B cell (primary cell): ENCODE measurements at regions not wholly inside any gene's neighbourhood (a gene's known extent, or its start where the extent isn't known, plus 50 kb on each side); places are given as distances from the start of the nearest gene placed in this dataset.

ENCODE experiments used
- ATAC-seq: fragments of 200-7000 bp; cut with Tn5 transposase; one replicate; pipeline ENCODE4 v1.10.0; 2021; ENCODE audit warnings: low read depth, mild to moderate bottlenecking, moderate number of reproducible peaks, moderate library complexity
- CTCF ChIA-PET: fragments of 350-600 bp; sonication (Branson Sonifier 250); formaldehyde crosslinking; loops from one replicate; lab custom pipeline; 2021; ENCODE audit warnings: antibody characterized with exemption, inconsistent platforms; lab: Charles Lee
- POLR2A ChIA-PET: fragments of 350-600 bp; sonication (Branson Sonifier 250); formaldehyde crosslinking; loops from one replicate; lab custom pipeline; 2021; ENCODE audit warnings: antibody characterized with exemption; lab: Charles Lee
- DNase-seq: peaks from one replicate; pipeline ENCODE4 v3.0.0; 2013
- H2AFZ ChIP-seq: 2 replicates; pipeline ENCODE4 v1.6.1; 2012; ENCODE audit warnings: mild to moderate bottlenecking, low read depth, low read length; ENCODE audit not compliant: insufficient read depth, poor library complexity, severe bottlenecking
- H3K27ac ChIP-seq, 2 donors: 1 replicate in 1 of 2; 2 replicates in 1 of 2; pipeline ENCODE4 v1.5.1; 2012 to 2013; ENCODE audit warnings: low read length in 2 of 2, mild to moderate bottlenecking in 2 of 2, moderate library complexity in 1 of 2
- H3K27me3 ChIP-seq, 4 experiments: fragments of 200-600 bp in 1 of 4; sonication (generic) in 1 of 4; replicated peaks in 1 of 4; 1 replicate in 2 of 4; 2 replicates in 2 of 4; pipeline versions ENCODE4 v1.6.1 to v1.7.0; 2013 to 2016; ENCODE audit warnings: low read length in 3 of 4, mild to moderate bottlenecking in 2 of 4, mixed read lengths in 1 of 4, moderate library complexity in 1 of 4; ENCODE audit not compliant: insufficient read depth in 4 of 4, control insufficient read depth in 3 of 4; ENCODE audit errors: control extremely low read depth in 1 of 4
- H3K36me3 ChIP-seq, 2 experiments: replicated peaks in 1 of 2; 1 replicate in 1 of 2; 2 replicates in 1 of 2; pipeline versions ENCODE4 v1.6.1 to v1.7.1; 2013; ENCODE audit warnings: low read length in 1 of 2; ENCODE audit not compliant: insufficient read depth in 2 of 2, control insufficient read depth in 1 of 2; ENCODE audit errors: control extremely low read depth in 1 of 2, extremely low read depth in 1 of 2
- H3K4me1 ChIP-seq, 2 donors: fragments of 200-600 bp in 1 of 2; sonication (generic) in 1 of 2; 1 replicate in 1 of 2; 2 replicates in 1 of 2; pipeline versions ENCODE4 v1.5.1 to v1.6.1; 2013 to 2017; ENCODE audit warnings: low read length in 2 of 2; ENCODE audit not compliant: control insufficient read depth in 2 of 2, insufficient read depth in 2 of 2
- H3K4me2 ChIP-seq: replicated peaks from 2 replicates; pipeline ENCODE3; 2012; ENCODE audit warnings: mild to moderate bottlenecking, low read depth, low read length; ENCODE audit not compliant: poor library complexity, severe bottlenecking
- H3K4me3 ChIP-seq, 5 experiments: fragments of 200-600 bp in 1 of 5; sonication (generic) in 1 of 5; 1 replicate in 3 of 5; 2 replicates in 2 of 5; pipeline versions ENCODE4 v1.5.1 to v1.7.0; 2011 to 2016; ENCODE audit warnings: low read length in 4 of 5, mild to moderate bottlenecking in 4 of 5, low read depth in 2 of 5, control low read depth in 1 of 5, moderate library complexity in 1 of 5; ENCODE audit not compliant: insufficient read depth in 1 of 5; ENCODE audit errors: control extremely low read depth in 1 of 5, extremely low read depth in 1 of 5
- H3K79me2 ChIP-seq: fragments of 200-600 bp; sonication (generic); one replicate; pipeline ENCODE4 v1.6.0; 2016; ENCODE audit warnings: low read length; ENCODE audit not compliant: control insufficient read depth, insufficient read depth
- H3K9ac ChIP-seq: fragments of 200-600 bp; sonication (generic); 2 replicates; pipeline ENCODE4 v1.6.1; 2017; ENCODE audit warnings: mild to moderate bottlenecking, low read length, moderate library complexity
- H3K9me3 ChIP-seq, 3 donors: one replicate each; pipeline versions ENCODE4 v1.6.1 to v1.7.1; 2013; ENCODE audit warnings: low read length in 2 of 3; ENCODE audit not compliant: control insufficient read depth in 2 of 3, insufficient read depth in 1 of 3; ENCODE audit errors: control extremely low read depth in 1 of 3
- H4K20me1 ChIP-seq: 2 replicates; pipeline ENCODE4 v1.6.0; 2012; ENCODE audit warnings: mild to moderate bottlenecking, low read length; ENCODE audit not compliant: insufficient read depth, control insufficient read depth, poor library complexity, severe bottlenecking
- H3K27ac Mint-ChIP-seq: one replicate; pipeline ENCODE4 v1.8.0; 2021; ENCODE audit warnings: mixed read lengths
- H3K27me3 Mint-ChIP-seq: one replicate; pipeline ENCODE4 v1.8.0; 2021; ENCODE audit warnings: mixed read lengths
- H3K4me1 Mint-ChIP-seq: one replicate; pipeline ENCODE4 v1.8.0; 2021; ENCODE audit warnings: mixed read lengths
- H3K4me3 Mint-ChIP-seq: one replicate; pipeline ENCODE4 v1.8.0; 2021; ENCODE audit warnings: mixed read lengths
- H3K9me3 Mint-ChIP-seq: one replicate; pipeline ENCODE4 v1.8.0; 2022; ENCODE audit warnings: mixed read lengths; ENCODE audit not compliant: insufficient read depth
- CTCF ChIP-seq: fragments of 200-600 bp; IDR thresholded peaks from one replicate; pipeline ENCODE4 v1.8.0; 2022; ENCODE audit warnings: antibody characterized with exemption, mild to moderate bottlenecking
- EZH2 ChIP-seq: IDR thresholded peaks from 2 replicates; pipeline ENCODE4 v1.6.1; 2012; ENCODE audit warnings: borderline replicate concordance, low read depth, mild to moderate bottlenecking, moderate library complexity, low read length; ENCODE audit not compliant: insufficient read depth, poor library complexity, severe bottlenecking
- WGBS: methylation state at CpG from one replicate; pipeline ENCODE4 v1.1.5; 2013; ENCODE audit warnings: missing lambda C conversion rate; ENCODE audit not compliant: insufficient coverage; 5-methylcytosine and 5-hydroxymethylcytosine counted together
- intact Hi-C: fragments of 100-400 bp; cut with micrococcal nuclease; formaldehyde crosslinking; loops from one replicate; pipeline ENCODE4 v1.10.0; 2022

- no peaks in the 10 kb centered on the region for H3K4me1 Mint-ChIP-seq
- H3K27me3 Mint-ChIP-seq = peaks cover 7% of the 10 kb centered on the region
- Histone ChIP-seq H3K79me2 (no peaks in the 10 kb centered on the region), H4K20me1 (no peaks in the 10 kb centered on the region), H3K9ac (no peak overlapping the region), H3K4me1 (no peaks in the 10 kb centered on the region), H3K4me3 (no peak overlapping the region), H3K27ac (no peak overlapping the region), H3K27me3 (no peaks in the 10 kb centered on the region), H2AFZ (no peak overlapping the region), H3K36me3 (no peaks in the 10 kb centered on the region), H3K4me2 (no peak overlapping the region), H3K9me3 (no peaks in the 10 kb centered on the region)
- DNase-seq (no peak), ATAC-seq (no peak)
- H3K4me3 Mint-ChIP-seq = no peak overlapping the region
- ChIA-PET CTCF (no interaction called here), POLR2A (no interaction called here)
- intact Hi-C loops = no loop called here
- no peak for TF ChIP-seq EZH2
- no peak for TF ChIP-seq CTCF
- no CpG with 5 or more reads among the region's 1 CpG for WGBS
- H3K27ac Mint-ChIP-seq = no peak overlapping the region
- H3K9me3 Mint-ChIP-seq = no peaks in the 10 kb centered on the region
These were observed 126.1 kb downstream of the MAD2L1 start for GRCh38 chr4:119940557-119940956.

GRCh38 chr4:119939071-119939995 is 127.3 kb downstream of the MAD2L1 start:
- no peaks in the 10 kb centered on the region for H3K79me2 ChIP-seq
- no peak overlapping the region for H2AFZ ChIP-seq
- no peaks in the 10 kb centered on the region for H4K20me1 ChIP-seq
- Mint-ChIP-seq H3K27me3 (peaks cover 7% of the 10 kb centered on the region), H3K4me1 (no peaks in the 10 kb centered on the region), H3K4me3 (no peak overlapping the region), H3K9me3 (no peaks in the 10 kb centered on the region), H3K27ac (no peak overlapping the region)
- H3K27ac ChIP-seq = no peak overlapping the region
- H3K4me1 ChIP-seq = no peaks in the 10 kb centered on the region
- ATAC-seq (no peak), DNase-seq (no peak)
- no peaks in the 10 kb centered on the region for H3K9me3 ChIP-seq
- no peaks in the 10 kb centered on the region for H3K36me3 ChIP-seq
- H3K9ac ChIP-seq = no peak overlapping the region
- H3K27me3 ChIP-seq = no peaks in the 10 kb centered on the region
- no peak overlapping the region for H3K4me2 ChIP-seq
- CTCF ChIA-PET = no interaction called here
- H3K4me3 ChIP-seq = no peak overlapping the region
- WGBS = no CpG with 5 or more reads among the region's 6 CpGs
- intact Hi-C loops = no loop called here
- POLR2A ChIA-PET = no interaction called here
- no peak for TF ChIP-seq CTCF
- no peak for TF ChIP-seq EZH2
